GM12878 (cell line): ENCODE measurements at regions not wholly inside any gene's neighbourhood (a gene's known extent, or its start where the extent isn't known, plus 50 kb on each side); places are given as distances from the start of the nearest gene placed in this dataset.
A peak's percentile ranks its signal among the peaks of the same experiment; 100 is the strongest.

Experiments
- ATAC-seq: fragments of 200-7000 bp; cut with Tn5 transposase; 3 replicates; pipeline ENCODE4 v1.9.1; 2020; ENCODE audit warnings: mild to moderate bottlenecking, moderate library complexity
- BruUV-seq: library from RNA; stranded (reverse); fragments of 400-500 nt; replicated peaks from 2 replicates; lab custom pipeline; 2021; lab: Mats Ljungman, UMichigan
- CTCF ChIA-PET: fragments of 300-600 bp; sonication (Branson Sonifier 250); formaldehyde crosslinking; extraction: SDS; loops from one replicate; lab custom pipeline; 2021; ENCODE audit warnings: inconsistent platforms; lab: Yijun Ruan, JAX
- POLR2A ChIA-PET: fragments of 350-600 bp; formaldehyde crosslinking; extraction: SDS; loops from one replicate; lab custom pipeline; 2021; ENCODE audit warnings: inconsistent platforms; lab: Charles Lee
- RAD21 ChIA-PET: fragments of 300-600 bp; sonication (Branson Sonifier 250); formaldehyde crosslinking; loops from one replicate; lab custom pipeline; 2023; ENCODE audit warnings: antibody characterized with exemption; ENCODE audit not compliant: unreplicated experiment; lab: Charles Lee
- SMC1A ChIA-PET: fragments of 300-600 bp; sonication (Branson Sonifier 250); formaldehyde crosslinking; loops from one replicate; lab custom pipeline; 2023; ENCODE audit not compliant: unreplicated experiment, uncharacterized antibody; lab: Charles Lee
- DNase-seq: peaks from one replicate; pipeline ENCODE4 v3.0.0-alpha.2; 2011; ENCODE audit warnings: low read depth, low spot score
- FAIRE-seq: peaks from 3 replicates; lab custom pipeline; 2011; peaks lifted over from hg19 to GRCh38; lab: Jason Lieb, UNC
- H2AFZ ChIP-seq: 2 replicates; pipeline ENCODE4 v1.6.0; 2011; ENCODE audit warnings: low read depth, low read length, control low read depth; ENCODE audit not compliant: control insufficient read depth
- H3K27ac ChIP-seq: 2 replicates; pipeline ENCODE4 v1.5.1; 2011; ENCODE audit warnings: control low read depth; ENCODE audit not compliant: control insufficient read depth, insufficient read depth
- H3K27me3 ChIP-seq, 2 experiments: replicated peaks in 1 of 2; 2 replicates each; pipeline versions ENCODE4 v1.6.0 to v1.6.1; 2011; ENCODE audit warnings: low read length in 1 of 2; ENCODE audit not compliant: control insufficient read depth in 2 of 2, insufficient read depth in 2 of 2
- H3K36me3 ChIP-seq, 2 experiments: 2 replicates each; pipeline ENCODE4 v1.5.1; 2011; ENCODE audit warnings: low read length in 1 of 2; ENCODE audit not compliant: control insufficient read depth in 2 of 2, insufficient read depth in 2 of 2
- H3K4me1 ChIP-seq: 2 replicates; pipeline ENCODE4 v1.6.1; 2011; ENCODE audit warnings: mild to moderate bottlenecking, low read length, moderate library complexity, mixed read lengths; ENCODE audit not compliant: control insufficient read depth, insufficient read depth
- H3K4me2 ChIP-seq: 2 replicates; pipeline ENCODE4 v1.6.0; 2011; ENCODE audit warnings: control low read depth; ENCODE audit not compliant: control insufficient read depth, insufficient read depth
- H3K4me3 ChIP-seq: fragments of 200-600 bp; sonication (generic); 2 replicates; pipeline ENCODE4 v1.5.1; 2016
- H3K79me2 ChIP-seq: 2 replicates; pipeline ENCODE4 v1.6.0; 2011; ENCODE audit warnings: low read length; ENCODE audit not compliant: control insufficient read depth, insufficient read depth
- H3K9ac ChIP-seq: 2 replicates; pipeline ENCODE4 v1.8.0; 2011; ENCODE audit warnings: low read length, control low read depth, mixed read lengths; ENCODE audit not compliant: control insufficient read depth, insufficient read depth
- H3K9me3 ChIP-seq: replicated peaks from 3 replicates; pipeline ENCODE4 v1.5.1; 2011; ENCODE audit warnings: mild to moderate bottlenecking, low read length; ENCODE audit not compliant: control insufficient read depth, insufficient read depth
- H4K20me1 ChIP-seq: 2 replicates; pipeline ENCODE4 v1.6.0; 2011; ENCODE audit not compliant: control insufficient read depth, insufficient read depth
- ATF7 ChIP-seq: fragments of 450-650 bp; IDR thresholded peaks from 2 replicates; pipeline ENCODE4 v1.6.1; 2016; ENCODE audit warnings: low read depth, mild to moderate bottlenecking
- BCL11A ChIP-seq: IDR thresholded peaks from 2 replicates; pipeline ENCODE4 v1.6.1; 2011; ENCODE audit warnings: low read depth, low read length
- EP300 ChIP-seq, 2 experiments: fragments of 150-350 bp in 1 of 2; IDR thresholded peaks; 2 replicates each; pipeline ENCODE4 v1.6.1; 2011 to 2012; ENCODE audit warnings: low read depth in 2 of 2, low read length in 2 of 2, borderline replicate concordance in 1 of 2, improper control_type of control experiment in 1 of 2, inconsistent platforms in 1 of 2; ENCODE audit not compliant: control insufficient read depth in 1 of 2
- GABPA ChIP-seq: IDR thresholded peaks from 2 replicates; pipeline ENCODE4 v1.6.1; 2014; ENCODE audit warnings: antibody characterized with exemption, low read depth, mild to moderate bottlenecking, inconsistent platforms
- JUND ChIP-seq: IDR thresholded peaks from 2 replicates; pipeline ENCODE4 v1.6.1; 2012; ENCODE audit warnings: low read depth, mild to moderate bottlenecking, low read length, improper control_type of control experiment, moderate library complexity
- KLF5 ChIP-seq: fragments of 450-650 bp; IDR thresholded peaks from 2 replicates; pipeline ENCODE4 v1.6.1; 2014; ENCODE audit warnings: mild to moderate bottlenecking; ENCODE audit not compliant: partially characterized antibody
- MLLT1 ChIP-seq: fragments of 450-650 bp; IDR thresholded peaks from 2 replicates; pipeline ENCODE4 v1.6.1; 2016; ENCODE audit warnings: mild to moderate bottlenecking
- MTA2 ChIP-seq: fragments of 450-650 bp; IDR thresholded peaks from 2 replicates; pipeline ENCODE4 v1.6.1; 2016; ENCODE audit warnings: low read depth, mild to moderate bottlenecking, moderate library complexity
- MTA3 ChIP-seq: IDR thresholded peaks from 2 replicates; pipeline ENCODE4 v1.6.1; 2012; ENCODE audit warnings: low read length, inconsistent platforms, borderline replicate concordance
- MYB ChIP-seq: fragments of 150-350 bp; IDR thresholded peaks from 2 replicates; pipeline ENCODE4 v1.6.1; 2014; ENCODE audit warnings: mild to moderate bottlenecking, low read depth, low read length, borderline replicate concordance
- NR2F1 ChIP-seq: fragments of 450-650 bp; conservative IDR thresholded peaks from 2 replicates; pipeline ENCODE4 v1.6.1; 2017; ENCODE audit warnings: mild to moderate bottlenecking
- POLR2AphosphoS2 ChIP-seq: IDR thresholded peaks from 2 replicates; pipeline ENCODE4 v1.6.1; 2011; ENCODE audit warnings: low read depth, mild to moderate bottlenecking, low read length, improper control_type of control experiment, moderate library complexity
- RCOR1 ChIP-seq: conservative IDR thresholded peaks from 2 replicates; pipeline ENCODE4 v1.6.1; 2012; ENCODE audit warnings: low read depth, low read length, improper control_type of control experiment
- RFX5 ChIP-seq: IDR thresholded peaks from 2 replicates; pipeline ENCODE4 v1.6.1; 2011; ENCODE audit warnings: low read depth, low read length, improper control_type of control experiment
- TARDBP ChIP-seq: IDR thresholded peaks from 2 replicates; pipeline ENCODE4 v1.6.1; 2016; ENCODE audit warnings: borderline replicate concordance
- TBL1XR1 ChIP-seq: IDR thresholded peaks from 2 replicates; pipeline ENCODE4 v1.6.1; 2012; ENCODE audit warnings: low read depth, low read length, improper control_type of control experiment
- WGBS: methylation state at CpG from one replicate; pipeline ENCODE4 v1.1.6; 2016; ENCODE audit warnings: low lambda C conversion rate; ENCODE audit not compliant: insufficient replicate concordance, insufficient coverage; ENCODE audit errors: missing lambda C conversion rate; 5-methylcytosine and 5-hydroxymethylcytosine counted together
- in situ Hi-C: fragments of 300-500 bp; cut with MboI; formaldehyde crosslinking; loops from 9 replicates; pipeline ENCODE4 v1.14.3; 2018; ENCODE audit warnings: mixed read lengths
- intact Hi-C: fragments of 100-400 bp; cut with micrococcal nuclease; formaldehyde crosslinking; loops from one replicate; pipeline ENCODE4 v1.14.2; 2022; ENCODE audit not compliant: unreplicated experiment

GRCh38 chr11:21634956-21635355 is 557.9 kb upstream of the ANO5 start:
- TF ChIP-seq NR2F1 (no peak), MYB (no peak), MTA3 (no peak), GABPA (no peak), RFX5 (no peak), POLR2AphosphoS2 (no peak), JUND (no peak)
- no TSS peak for BruUV-seq
- Histone ChIP-seq H3K4me2 (no peak overlapping the region), H2AFZ (no peak overlapping the region), H3K27me3 (no peaks in the 10 kb centered on the region), H3K4me3 (no peak overlapping the region), H3K79me2 (no peaks in the 10 kb centered on the region), H4K20me1 (no peaks in the 10 kb centered on the region), H3K9ac (no peak overlapping the region), H3K36me3 (no peaks in the 10 kb centered on the region), H3K4me1 (no peaks in the 10 kb centered on the region), H3K27ac (no peak overlapping the region), H3K9me3 (no peaks in the 10 kb centered on the region)
- intact Hi-C loops (no loop called here), in situ Hi-C loops (no loop called here)
- DNase-seq (no peak), ATAC-seq (peak; percentile 40), FAIRE-seq (no peak)
- CTCF ChIA-PET, result interaction anchor here (2.3 kb wide), 1 partner anchor 9 kb away, joined by 5 read pairs; no protein-coding TSS in a partner anchor
- SMC1A ChIA-PET, result interaction anchor here (0.8 kb wide), 1 partner anchor 208 kb away, joined by 3 read pairs; no protein-coding TSS in a partner anchor
- RAD21 ChIA-PET, result interaction anchor here (1.1 kb wide), 1 partner anchor 23 kb away, joined by 4 read pairs; no protein-coding TSS in a partner anchor
- POLR2A ChIA-PET, result no interaction called here

- Histone ChIP-seq H3K27me3 (no peaks in the 10 kb centered on the region), H3K79me2 (no peaks in the 10 kb centered on the region), H3K9ac (no peak overlapping the region), H3K27ac (no peak overlapping the region), H4K20me1 (no peaks in the 10 kb centered on the region), H3K4me2 (no peak overlapping the region), H3K4me3 (no peak overlapping the region), H3K36me3 (no peaks in the 10 kb centered on the region), H3K4me1 (no peaks in the 10 kb centered on the region), H3K9me3 (no peaks in the 10 kb centered on the region), H2AFZ (no peak overlapping the region)
- in situ Hi-C loops (no loop called here), intact Hi-C loops (no loop called here)
- no peak for FAIRE-seq
- BruUV-seq, result no TSS peak
- ChIA-PET SMC1A (interaction anchor here (0.8 kb wide), 1 partner anchor 208 kb away, joined by 3 read pairs; no protein-coding TSS in a partner anchor), CTCF (interaction anchor here (0.7 to 2.3 kb wide), 3 partner anchors 9 to 1858 kb away, joined by 3 to 5 read pairs (median 3); no protein-coding TSS in a partner anchor), RAD21 (interaction anchor here (1.1 kb wide), 1 partner anchor 24 kb away, joined by 4 read pairs; no protein-coding TSS in a partner anchor), POLR2A (no interaction called here)
- DNase-seq, result no peak
- WGBS, result 2% methylated on average over 2 of the region's 2 CpGs
- ATAC-seq, result peak; percentile 65
- TF ChIP-seq TBL1XR1 (no peak), MTA2 (peak; percentile 22; the same call in 1 of the 2 replicates), TARDBP (no peak), ATF7 (peak; percentile 49; the same call in 1 of the 2 replicates), BCL11A (peak; percentile 42; the same call in 1 of the 2 replicates), KLF5 (no peak), MLLT1 (no peak), RCOR1 (no peak), EP300 (IDR thresholded peaks at IDR 0.05; ENCODE audit: borderline replicate concordance in 1 of 2, control insufficient read depth in 1 of 2, low read depth in 2 of 2, low read length in 2 of 2) (peak in 1 of 2 experiments; percentile 52; a peak in 1 of 4 replicates), POLR2AphosphoS2 (no peak)
Measured at GRCh38 chr11:21635394-21636145, 557.3 kb upstream of the ANO5 start.
